Spleen (tissue), 11 donors: ENCODE measurements at regions not wholly inside any gene's neighbourhood (a gene's known extent, or its start where the extent isn't known, plus 50 kb on each side); places are given as distances from the start of the nearest gene placed in this dataset.

ENCODE experiments used
- DNase-seq: peaks from one replicate; pipeline ENCODE4 v3.0.0-alpha.2; 2020
- H3K27ac ChIP-seq, 8 donors: fragments of 200-600 bp; sonication (generic) in 7 of 8; 1 replicate in 4 of 8; 2 replicates in 4 of 8; pipeline versions ENCODE4 v1.5.0 to v1.8.0; 2016 to 2021; ENCODE audit warnings: inconsistent platforms in 4 of 8, mild to moderate bottlenecking in 4 of 8, moderate library complexity in 1 of 8
- H3K27me3 ChIP-seq, 7 donors: fragments of 200-600 bp; sonication (generic) in 6 of 7; replicated peaks in 1 of 7; 1 replicate in 4 of 7; 2 replicates in 3 of 7; pipeline versions ENCODE4 v1.5.0 to v1.8.0; 2016 to 2021; ENCODE audit warnings: inconsistent platforms in 3 of 7, mild to moderate bottlenecking in 1 of 7
- H3K36me3 ChIP-seq, 6 donors: fragments of 200-600 bp; sonication (generic) in 5 of 6; 1 replicate in 4 of 6; 2 replicates in 2 of 6; pipeline versions ENCODE4 v1.5.0 to v1.8.0; 2016 to 2021; ENCODE audit warnings: inconsistent platforms in 2 of 6
- H3K4me1 ChIP-seq, 6 donors: fragments of 200-600 bp; sonication (generic) in 5 of 6; 1 replicate in 3 of 6; 2 replicates in 3 of 6; pipeline versions ENCODE4 v1.5.0 to v1.8.0; 2016 to 2021; ENCODE audit warnings: inconsistent platforms in 3 of 6
- H3K4me3 ChIP-seq, 8 donors: fragments of 200-600 bp; sonication (generic) in 7 of 8; 1 replicate in 4 of 8; 2 replicates in 4 of 8; pipeline versions ENCODE4 v1.5.0 to v1.8.0; 2016 to 2021; ENCODE audit warnings: inconsistent platforms in 4 of 8, mild to moderate bottlenecking in 4 of 8, moderate library complexity in 2 of 8
- H3K9me3 ChIP-seq, 8 donors: fragments of 200-600 bp; sonication (generic) in 7 of 8; 1 replicate in 4 of 8; 2 replicates in 4 of 8; pipeline versions ENCODE4 v1.5.0 to v1.8.0; 2016 to 2021; ENCODE audit warnings: inconsistent platforms in 4 of 8
- POLR2A ChIP-seq, 3 donors: fragments of 450-650 bp; IDR thresholded peaks; one replicate each; pipeline ENCODE4 v1.5.1; 2017; ENCODE audit warnings: antibody characterized with exemption in 3 of 3, mild to moderate bottlenecking in 1 of 3
- POLR2AphosphoS5 ChIP-seq, 3 donors: sonication (generic); formaldehyde crosslinking; IDR thresholded peaks; one replicate each; pipeline ENCODE4 v1.5.1; 2017; ENCODE audit warnings: antibody characterized with exemption in 3 of 3
- WGBS, 5 donors: extraction: QIAGEN DNeasy Blood & Tissue Kit in 3 of 5; methylation state at CpG; one replicate each; pipeline versions ENCODE4 v1.1.5 to v1.1.7; 2013 to 2018; 5-methylcytosine and 5-hydroxymethylcytosine counted together
- intact Hi-C: fragments of 100-400 bp; cut with DNase I; formaldehyde crosslinking; loops from one replicate; pipeline ENCODE4 v1.15.0; 2023; ENCODE audit warnings: low total_unique reads
- TF ChIP-seq, protein P1 (sequence below), 11 experiments: fragments of 200-600 bp in 7 of 11; fragments of 450-650 bp in 4 of 11; sonication (generic) in 4 of 11; IDR thresholded peaks in 8 of 11; conservative IDR thresholded peaks in 3 of 11; 1 replicate in 7 of 11; 2 replicates in 4 of 11; pipeline versions ENCODE4 v1.4.0 to v1.8.0; 2016 to 2021; ENCODE audit warnings: antibody characterized with exemption in 11 of 11, inconsistent platforms in 4 of 11, mild to moderate bottlenecking in 1 of 11
- donor health status: healthy with polysubstance abuse.
- donor health status: DM: no; HTN: no; CAD: no; lungs with moderate emphysema.
- donor health status: DM: no; HTN: no; CAD: no.
- donor health status: Bipolar disorder and iron deficiency.
- donor health status: healthy.
- donor health status: DM: no; HTN: no; CAD: no.
- donor health status: DM: yes; HTN: yes; CAD: no.

GRCh38 chr1:208562151-208562960 is 318.2 kb upstream of the PLXNA2 start:
- no peaks in the 10 kb centered on the region for H3K36me3 ChIP-seq
- no peaks in the 10 kb centered on the region for H3K4me1 ChIP-seq
- intact Hi-C loops = no loop called here
- 50 to 77% (median 59%) methylated on average over 3 of the region's 3 CpGs for WGBS, 5 donors
- no peak overlapping the region for H3K4me3 ChIP-seq
- H3K27ac ChIP-seq = no peak overlapping the region
- peaks cover 0 to 13% (median 0%) of the 10 kb centered on the region in 7 donors for H3K27me3 ChIP-seq
- DNase-seq = no peak
- H3K9me3 ChIP-seq = no peaks in the 10 kb centered on the region
- no peak for TF ChIP-seq POLR2A (IDR thresholded peaks at IDR 0.05)
- no peak for TF ChIP-seq POLR2AphosphoS5 (IDR thresholded peaks at IDR 0.05)
- TF ChIP-seq, protein P1, sequence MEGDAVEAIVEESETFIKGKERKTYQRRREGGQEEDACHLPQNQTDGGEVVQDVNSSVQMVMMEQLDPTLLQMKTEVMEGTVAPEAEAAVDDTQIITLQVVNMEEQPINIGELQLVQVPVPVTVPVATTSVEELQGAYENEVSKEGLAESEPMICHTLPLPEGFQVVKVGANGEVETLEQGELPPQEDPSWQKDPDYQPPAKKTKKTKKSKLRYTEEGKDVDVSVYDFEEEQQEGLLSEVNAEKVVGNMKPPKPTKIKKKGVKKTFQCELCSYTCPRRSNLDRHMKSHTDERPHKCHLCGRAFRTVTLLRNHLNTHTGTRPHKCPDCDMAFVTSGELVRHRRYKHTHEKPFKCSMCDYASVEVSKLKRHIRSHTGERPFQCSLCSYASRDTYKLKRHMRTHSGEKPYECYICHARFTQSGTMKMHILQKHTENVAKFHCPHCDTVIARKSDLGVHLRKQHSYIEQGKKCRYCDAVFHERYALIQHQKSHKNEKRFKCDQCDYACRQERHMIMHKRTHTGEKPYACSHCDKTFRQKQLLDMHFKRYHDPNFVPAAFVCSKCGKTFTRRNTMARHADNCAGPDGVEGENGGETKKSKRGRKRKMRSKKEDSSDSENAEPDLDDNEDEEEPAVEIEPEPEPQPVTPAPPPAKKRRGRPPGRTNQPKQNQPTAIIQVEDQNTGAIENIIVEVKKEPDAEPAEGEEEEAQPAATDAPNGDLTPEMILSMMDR (IDR thresholded peaks at IDR 0.05 in 8 of 11, conservative IDR thresholded peaks at IDR 0.05 in 3 of 11) = no peak

DNA sequence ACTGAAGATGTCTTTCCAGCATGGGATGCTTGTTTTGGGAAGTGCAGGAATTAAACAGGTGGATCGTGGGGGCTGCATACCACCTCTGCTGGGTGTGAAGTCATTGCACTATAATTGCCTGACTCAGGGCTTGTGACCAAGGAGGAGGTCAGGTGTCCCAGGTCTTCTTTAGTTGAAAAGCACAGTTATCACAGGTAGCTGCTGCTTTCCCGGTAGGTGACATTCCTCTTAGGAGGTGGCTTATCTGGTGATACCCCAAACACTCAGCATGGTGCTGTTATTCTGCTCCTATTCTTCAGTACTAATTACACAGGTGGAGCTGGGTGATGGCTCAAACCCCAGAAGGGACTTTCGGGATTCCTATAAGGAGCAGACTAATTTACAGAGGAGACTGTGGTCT is 320.3 kb upstream of the PLXNA2 start:
- Histone ChIP-seq H3K27me3 (peaks cover 0 to 24% (median 0%) of the 10 kb centered on the region in 7 donors), H3K4me1 (no peaks in the 10 kb centered on the region), H3K4me3 (no peak overlapping the region), H3K27ac (no peak overlapping the region), H3K36me3 (no peaks in the 10 kb centered on the region), H3K9me3 (no peaks in the 10 kb centered on the region)
- no peak for TF ChIP-seq POLR2AphosphoS5 (IDR thresholded peaks at IDR 0.05)
- TF ChIP-seq POLR2A (IDR thresholded peaks at IDR 0.05) = no peak
- TF ChIP-seq, protein P1 (IDR thresholded peaks at IDR 0.05 in 8 of 11, conservative IDR thresholded peaks at IDR 0.05 in 3 of 11) = no peak
- no peak for DNase-seq
- intact Hi-C loops = no loop called here
- whole genome bisulfite sequencing, 5 donors = 81 to 100% (median 88%) methylated on average over 3 of the region's 3 CpGs

DNA sequence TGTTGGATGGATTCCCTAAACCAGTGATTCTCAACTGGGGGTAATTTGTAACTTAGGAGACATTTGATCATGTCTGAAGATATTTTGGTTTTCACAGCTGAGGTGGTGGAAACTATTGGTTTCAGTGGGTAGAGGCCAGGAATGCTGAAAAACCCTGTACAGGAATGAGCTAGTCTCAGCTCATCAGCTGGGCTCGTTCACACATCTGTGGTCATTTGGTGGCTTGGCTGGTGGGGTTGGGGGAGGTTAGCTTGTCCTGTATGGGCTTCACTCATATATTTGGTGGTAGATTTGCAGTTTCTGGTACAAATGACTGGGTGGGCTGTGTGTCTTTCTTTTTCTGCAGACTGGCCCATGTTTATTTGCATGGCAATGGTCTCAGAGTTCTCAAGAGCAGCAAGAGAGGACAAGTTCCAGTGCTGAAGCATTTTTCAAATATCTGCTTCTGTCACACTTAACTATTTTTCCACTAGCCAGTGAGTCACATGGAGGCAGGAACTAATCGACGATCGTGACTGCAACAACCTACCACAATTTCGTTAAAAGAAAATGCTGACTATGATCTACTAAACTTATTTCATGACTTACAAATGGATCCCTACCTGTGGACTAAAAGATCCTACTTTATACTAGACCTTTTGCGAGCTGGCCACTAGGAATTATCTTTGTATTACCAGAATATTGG is 321.7 kb upstream of the PLXNA2 start:
- no peak for DNase-seq
- Histone ChIP-seq H3K36me3 (no peaks in the 10 kb centered on the region), H3K4me1 (no peaks in the 10 kb centered on the region), H3K4me3 (no peak overlapping the region), H3K27me3 (peaks cover 0 to 24% (median 0%) of the 10 kb centered on the region in 7 donors), H3K27ac (no peak overlapping the region), H3K9me3 (no peaks in the 10 kb centered on the region)
- 83 to 92% (median 91%) methylated on average over 6 of the region's 6 CpGs for WGBS, 5 donors
- intact Hi-C loops = no loop called here
- no peak for TF ChIP-seq POLR2AphosphoS5 (IDR thresholded peaks at IDR 0.05)
- TF ChIP-seq, protein P1 (IDR thresholded peaks at IDR 0.05 in 8 of 11, conservative IDR thresholded peaks at IDR 0.05 in 3 of 11) = no peak
- no peak for TF ChIP-seq POLR2A (IDR thresholded peaks at IDR 0.05)

- H3K4me1 ChIP-seq = no peaks in the 10 kb centered on the region
- no peak for DNase-seq
- peaks cover 0 to 22% (median 0%) of the 10 kb centered on the region in 7 donors for H3K27me3 ChIP-seq
- WGBS, 5 donors = 88 to 91% (median 90%) methylated on average over 1 of the region's 1 CpG
- no peaks in the 10 kb centered on the region for H3K36me3 ChIP-seq
- H3K9me3 ChIP-seq = no peaks in the 10 kb centered on the region
- intact Hi-C loops = no loop called here
- no peak overlapping the region for H3K4me3 ChIP-seq
- TF ChIP-seq POLR2A (IDR thresholded peaks at IDR 0.05) (no peak), POLR2AphosphoS5 (IDR thresholded peaks at IDR 0.05) (no peak)
- TF ChIP-seq, protein P1 (IDR thresholded peaks at IDR 0.05 in 8 of 11, conservative IDR thresholded peaks at IDR 0.05 in 3 of 11) = no peak
- H3K27ac ChIP-seq = no peak overlapping the region
These were observed 325.0 kb upstream of the PLXNA2 start for GRCh38 chr1:208569181-208569580.
